Hematopoietic multipotent progenitor cell treated with erythropoietin and hydrocortisone succinate and interleukin-3 and kit ligand, for 8 days (in vitro differentiated cells): ENCODE measurements at regions not wholly inside any gene's neighbourhood (a gene's known extent, or its start where the extent isn't known, plus 50 kb on each side); places are given as distances from the start of the nearest gene placed in this dataset.

ENCODE experiments used
- DNase-seq: peaks from one replicate; pipeline ENCODE4 v3.0.0-alpha.2; 2015

DNA sequence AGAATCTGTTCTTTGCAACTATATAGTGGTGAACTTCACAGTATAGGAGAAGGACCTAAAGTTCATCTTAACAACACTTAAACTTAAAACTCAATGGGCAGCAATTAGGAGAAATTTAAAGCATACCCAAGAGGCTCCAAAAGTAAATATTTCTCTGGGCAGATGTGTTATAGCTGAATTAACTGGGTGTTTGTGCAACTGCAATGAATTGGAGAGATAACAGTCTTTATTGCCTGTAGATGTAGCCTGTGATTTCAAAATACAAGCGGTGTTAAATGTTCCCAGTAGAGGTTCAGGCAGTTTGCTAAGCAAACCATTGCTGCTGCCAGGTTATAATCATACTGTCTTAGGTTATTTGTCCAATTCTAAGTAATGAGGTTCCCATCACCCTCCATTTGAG lies 294.1 kb upstream of the MTNR1B start:
- DNase-seq = no peak

DNA sequence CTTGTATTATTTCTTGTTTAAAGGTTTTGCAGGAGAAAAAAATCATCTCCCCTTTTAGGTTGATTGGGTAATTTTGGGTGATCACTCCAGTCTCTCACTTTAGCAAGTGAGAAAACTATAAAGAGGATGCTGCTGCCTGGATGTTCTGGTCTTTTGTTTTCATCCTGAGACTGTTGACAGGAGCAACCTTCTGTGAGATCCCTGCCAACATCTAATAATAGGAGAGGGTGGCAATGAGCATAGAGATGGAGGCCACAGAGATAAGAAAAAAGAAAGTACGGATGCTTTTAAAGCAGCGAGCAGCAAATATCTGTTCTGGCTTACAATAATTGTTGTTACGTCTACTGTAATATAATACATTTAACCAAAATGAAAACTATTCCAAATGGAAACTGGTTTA lies 293.6 kb upstream of the MTNR1B start:
- no peak for DNase-seq

- no peak for DNase-seq
Observed at GRCh38 chr11:92678008-92678611, 291.3 kb upstream of the MTNR1B start.

DNA sequence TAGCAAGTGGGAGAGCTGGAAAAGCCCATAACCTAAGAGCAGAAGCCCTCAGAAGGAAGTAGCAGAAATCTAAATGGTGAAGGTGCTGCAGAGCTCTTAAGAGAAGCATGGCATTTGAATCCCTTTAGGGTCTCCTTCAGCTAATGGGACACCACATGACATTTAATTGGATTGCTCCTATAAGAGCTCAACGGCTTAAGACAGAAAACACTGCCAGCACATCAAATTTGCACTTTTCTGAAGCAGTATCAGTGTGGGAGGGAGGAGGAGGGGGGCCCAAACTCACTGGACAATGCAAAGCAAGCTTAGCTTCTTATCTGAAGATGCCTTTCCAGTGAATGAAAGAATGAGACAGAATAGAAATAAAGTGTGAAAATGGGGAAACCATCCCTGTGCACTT lies 287.9 kb upstream of the MTNR1B start:
- no peak for DNase-seq

GRCh38 chr11:92682136-92682535 lies 287.3 kb upstream of the MTNR1B start:
- DNase-seq = no peak

DNA sequence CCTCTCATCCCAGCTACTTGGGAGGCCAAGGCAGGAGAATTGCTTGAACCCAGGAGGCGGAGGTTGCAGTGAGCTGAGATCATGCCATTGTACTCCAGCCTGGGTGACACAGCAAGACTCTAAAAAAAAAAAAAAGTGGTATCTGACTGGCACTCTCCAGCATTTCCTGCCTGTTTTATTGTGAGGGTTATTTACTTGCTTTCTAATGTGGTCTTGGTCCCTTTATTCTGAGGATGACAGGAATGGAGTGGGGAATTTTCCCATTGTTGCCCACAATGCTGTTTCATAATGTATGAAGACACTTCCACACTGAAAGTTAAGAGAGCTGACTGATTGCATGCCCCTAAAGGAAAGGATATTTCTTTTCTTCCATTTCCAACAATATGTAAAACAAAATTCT lies 286.5 kb upstream of the MTNR1B start:
- DNase-seq = no peak

- no peak for DNase-seq
Observed at GRCh38 chr11:92685049-92685448, 284.4 kb upstream of the MTNR1B start.

GRCh38 chr11:92687724-92688123 lies 281.7 kb upstream of the MTNR1B start:
- DNase-seq = no peak

DNA sequence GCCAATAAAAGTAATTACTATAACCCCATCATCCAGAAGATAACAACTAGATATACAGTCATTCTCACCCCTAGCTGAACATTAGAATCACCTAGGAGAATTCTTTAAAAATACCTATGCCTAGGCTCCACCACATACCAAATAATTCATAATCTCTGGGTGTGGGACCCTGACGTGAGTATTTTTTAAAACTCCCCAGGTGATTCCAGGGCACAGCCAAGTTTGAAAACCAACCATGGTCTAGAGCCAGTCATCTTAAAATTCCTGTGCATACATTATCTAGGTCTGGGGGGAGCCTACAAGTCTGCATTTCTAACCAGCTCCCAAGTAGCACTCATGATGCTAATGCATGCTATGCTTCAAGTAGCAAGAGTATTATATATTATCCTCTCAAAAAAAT lies 281.0 kb upstream of the MTNR1B start:
- no peak for DNase-seq

DNA sequence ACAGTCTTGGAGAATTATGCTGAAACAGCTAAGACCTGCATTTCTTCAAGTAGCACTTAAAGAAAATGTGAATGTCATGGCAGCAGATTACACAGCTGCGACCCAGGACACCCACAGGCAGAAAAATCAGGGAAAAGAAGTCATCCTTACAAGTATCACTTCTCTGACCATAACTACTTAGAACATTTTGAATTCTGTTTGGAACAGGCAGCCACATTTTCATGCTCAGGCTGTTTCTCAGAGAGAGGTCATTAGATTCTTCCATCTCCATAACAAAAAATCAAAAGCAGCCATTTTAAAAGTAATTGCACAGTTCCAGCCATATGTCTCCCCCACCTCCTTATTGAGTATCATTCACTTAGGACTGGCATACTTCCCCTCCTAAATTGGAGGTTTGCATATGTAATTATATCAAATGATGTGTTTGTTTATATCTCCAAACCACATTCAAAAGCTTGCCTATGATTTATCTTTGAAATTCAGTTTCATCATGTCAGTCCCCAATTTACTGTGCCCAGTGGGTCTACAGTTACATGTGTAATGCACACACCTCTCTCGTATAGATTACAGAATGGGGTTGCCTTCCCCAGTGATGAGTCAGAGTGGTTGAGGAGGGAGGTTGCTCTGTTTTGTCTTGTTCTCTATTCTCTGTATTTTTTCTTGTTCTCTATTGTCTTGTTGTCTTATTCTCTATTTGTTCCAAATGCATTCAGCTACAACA lies 276.5 kb upstream of the MTNR1B start:
- DNase-seq = no peak

DNA sequence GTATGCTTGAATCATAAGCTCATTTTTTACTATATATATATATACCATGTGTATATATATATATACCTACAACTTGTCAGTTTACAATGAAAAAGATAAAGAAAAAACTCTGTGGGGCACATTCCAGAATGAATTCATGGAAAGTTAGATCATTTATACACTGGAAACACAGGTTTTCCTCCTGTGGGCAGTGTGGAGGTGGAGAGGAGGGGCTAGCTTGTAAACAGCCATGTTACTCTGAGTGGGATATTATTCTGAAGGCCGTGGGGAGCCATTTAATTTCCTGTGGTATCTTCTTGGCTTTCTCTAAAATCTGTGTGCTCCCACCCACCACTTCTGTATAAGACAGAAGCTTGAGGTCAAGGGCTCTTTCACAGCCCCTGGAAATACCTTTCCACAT lies 273.4 kb upstream of the MTNR1B start:
- DNase-seq = no peak

DNA sequence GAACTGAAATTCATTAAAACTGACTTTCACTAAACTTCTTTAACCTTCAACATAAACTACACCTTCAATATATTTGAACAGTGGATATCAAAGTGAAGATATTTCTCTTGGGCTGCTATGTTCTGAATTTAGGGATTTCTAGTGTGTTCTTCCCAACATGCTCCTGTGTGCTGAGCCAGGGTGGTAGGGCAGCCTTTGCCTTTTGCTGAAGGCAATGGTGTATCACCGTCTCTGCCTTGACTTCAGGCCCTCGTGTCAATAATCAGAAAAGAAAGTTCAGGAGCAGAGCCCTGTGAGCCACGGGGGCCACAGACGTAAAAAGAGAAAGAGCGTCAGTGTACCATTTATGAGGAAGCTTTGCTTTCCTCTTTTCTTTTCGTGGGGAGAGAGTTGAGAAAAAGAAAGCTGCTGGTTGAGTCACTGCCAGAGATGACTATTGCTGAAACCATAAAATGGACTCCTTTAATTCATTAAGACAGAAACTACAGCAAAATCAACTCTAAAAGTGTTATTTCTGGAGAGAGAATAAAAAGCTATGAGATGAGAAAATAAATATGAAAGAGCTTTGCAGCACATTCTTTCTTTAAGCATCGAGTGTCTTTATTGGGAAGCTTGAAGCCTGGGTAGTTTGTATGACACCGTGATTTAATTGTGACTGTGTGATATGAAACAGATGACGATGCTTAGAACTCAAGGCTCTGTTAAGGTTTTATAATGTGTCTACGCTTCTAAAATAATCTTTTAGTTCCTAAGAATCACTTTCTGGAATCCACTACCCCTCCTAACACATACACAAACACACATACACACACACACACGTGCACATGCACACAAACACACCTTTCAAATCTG lies 271.8 kb upstream of the MTNR1B start:
- DNase-seq = no peak

- no peak for DNase-seq
Observed at GRCh38 chr11:92698742-92699141, 270.7 kb upstream of the MTNR1B start.

DNA sequence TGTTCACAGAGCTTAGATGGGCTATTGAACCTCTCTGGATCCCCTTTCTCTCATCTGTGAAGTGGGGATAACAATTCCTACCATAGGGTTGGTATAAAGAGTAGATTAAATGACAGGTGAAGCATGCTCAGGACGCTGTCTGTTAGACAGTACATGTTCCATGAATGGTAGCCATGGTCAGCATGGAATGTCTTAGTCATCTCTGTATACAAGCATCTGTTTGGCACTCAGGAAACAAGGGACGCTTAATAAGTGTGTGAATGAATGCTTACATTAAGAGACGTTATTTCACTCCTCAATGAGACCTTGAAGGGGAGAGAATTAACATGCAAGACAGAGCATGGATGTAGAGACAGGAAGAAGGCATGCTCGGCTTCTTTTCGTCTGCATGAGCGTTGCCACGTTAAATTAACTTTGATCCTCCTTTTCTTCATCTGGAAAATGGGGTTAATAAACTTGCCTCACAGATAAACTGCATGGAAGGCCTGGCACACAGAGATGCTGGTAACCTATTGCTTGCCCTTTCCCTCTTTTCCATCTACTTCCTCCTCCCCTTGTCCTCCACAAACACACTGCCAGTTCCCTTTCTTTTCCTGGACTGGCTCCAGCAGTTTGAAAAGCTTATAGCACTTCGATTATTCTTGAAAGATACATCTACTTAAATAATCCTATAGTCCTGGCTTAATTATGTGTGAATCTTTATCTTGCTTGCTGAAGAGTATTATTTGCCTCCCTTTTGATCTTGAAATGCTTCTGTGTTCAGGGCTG lies 267.2 kb upstream of the MTNR1B start:
- no peak for DNase-seq

DNA sequence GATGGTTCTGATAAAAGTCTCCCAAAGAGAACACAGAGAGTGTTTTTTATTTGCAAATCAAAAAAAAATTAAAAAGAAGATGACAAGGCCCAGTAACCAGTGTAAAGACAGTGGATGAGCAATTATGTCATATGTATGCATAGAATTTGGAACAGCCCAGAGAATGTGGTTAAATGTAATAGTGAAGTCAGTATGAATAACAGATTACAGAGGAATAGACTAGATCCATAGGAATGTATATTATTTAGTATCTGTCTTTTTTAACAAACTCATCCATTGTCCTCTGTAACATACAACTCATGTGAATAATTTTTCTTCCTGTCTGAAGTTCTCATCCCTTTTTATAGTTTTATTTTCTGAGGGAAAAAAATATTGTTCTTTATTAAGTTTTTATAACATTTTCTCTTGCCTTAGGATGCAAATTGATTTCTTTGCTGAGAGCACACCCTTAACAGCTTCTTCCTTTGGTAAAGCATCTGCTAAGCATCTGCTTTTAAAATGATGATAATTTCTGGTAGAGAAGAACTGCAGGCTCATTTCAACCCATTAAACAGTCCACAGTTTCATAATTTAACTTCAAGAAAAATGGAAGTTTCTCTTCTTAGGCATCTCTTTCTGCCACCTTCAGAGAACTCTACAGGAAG lies 266.5 kb upstream of the MTNR1B start:
- DNase-seq = no peak

DNA sequence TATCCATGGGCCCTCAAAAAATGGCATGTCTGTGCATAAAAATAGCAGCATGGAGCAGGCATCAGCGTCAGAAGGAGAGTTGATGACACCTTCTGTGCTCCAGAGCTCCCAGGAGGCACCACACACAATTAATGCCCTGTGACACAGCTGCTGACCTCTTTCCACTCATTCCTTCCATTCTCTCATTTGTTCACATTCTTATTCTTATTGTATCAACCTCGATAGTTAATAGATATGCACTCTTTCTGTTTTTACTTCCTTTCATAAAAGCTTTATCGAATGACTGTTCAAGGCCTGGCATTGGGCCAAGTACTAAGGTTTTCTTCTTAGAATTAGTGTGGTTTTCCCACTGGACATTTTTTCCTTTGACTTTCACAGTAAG lies 266.0 kb upstream of the MTNR1B start:
- DNase-seq = no peak

DNA sequence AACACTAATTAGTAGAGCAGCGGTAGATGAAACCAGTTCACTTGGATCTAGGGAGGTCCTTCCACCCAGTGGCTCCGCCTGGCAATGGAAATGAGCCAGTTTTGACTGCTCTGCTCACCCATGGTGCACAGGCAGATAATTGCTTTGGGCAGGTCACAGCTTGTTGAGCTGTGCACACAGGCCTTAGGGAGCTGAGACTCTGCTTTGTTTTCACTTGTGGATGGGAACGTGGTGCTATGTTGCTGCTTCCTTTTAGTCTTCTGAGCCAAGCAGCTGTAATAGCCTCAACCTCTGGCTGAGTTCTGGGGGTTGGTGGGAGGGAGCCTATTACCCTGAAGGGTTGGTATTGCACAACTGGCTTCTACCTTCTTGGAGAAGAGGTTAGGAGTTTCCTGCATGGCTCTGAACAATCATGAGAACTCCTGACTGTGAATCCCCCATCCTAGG lies 262.3 kb upstream of the MTNR1B start:
- DNase-seq = no peak

- DNase-seq = no peak
Observed at GRCh38 chr11:92707665-92708064, 261.8 kb upstream of the MTNR1B start.

- DNase-seq = no peak
Observed at GRCh38 chr11:92709329-92709728, 260.1 kb upstream of the MTNR1B start.

DNA sequence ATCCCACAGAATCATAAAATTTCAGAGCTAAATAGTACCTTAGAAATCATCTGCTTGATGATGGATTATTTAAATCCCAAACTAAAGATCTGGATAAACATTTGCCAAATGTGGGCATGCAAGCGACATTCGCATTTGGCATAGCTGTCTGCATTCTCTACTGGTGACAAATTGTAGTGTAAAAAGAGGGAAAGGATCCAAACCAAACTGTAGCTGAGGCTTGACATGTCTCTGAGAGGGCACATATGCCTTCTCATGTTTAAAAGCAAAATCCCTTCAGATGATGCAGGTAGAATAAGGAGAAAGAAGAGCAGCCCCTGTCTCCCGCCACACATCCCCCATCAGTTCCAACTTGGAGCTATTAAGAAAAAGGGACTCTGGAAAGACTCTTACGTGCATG lies 257.5 kb upstream of the MTNR1B start:
- no peak for DNase-seq

DNA sequence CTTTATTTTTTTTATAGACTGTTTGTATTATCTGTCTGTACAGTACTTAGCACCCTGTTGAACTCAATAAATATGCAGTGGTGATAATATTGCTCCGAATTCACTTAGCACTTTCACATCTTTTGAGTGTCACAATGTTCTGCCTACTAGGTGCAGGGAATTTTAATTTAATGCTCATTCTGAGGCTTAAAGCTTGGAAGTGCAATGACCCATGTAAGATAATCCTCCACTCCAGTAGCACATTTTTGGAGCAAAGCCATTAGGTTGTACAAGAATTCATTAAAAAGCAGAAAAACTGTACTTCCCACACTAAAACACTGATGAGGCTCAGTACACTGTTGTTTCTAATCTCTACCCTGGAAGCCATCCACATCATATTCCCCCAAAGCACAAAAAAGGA lies 255.3 kb upstream of the MTNR1B start:
- no peak for DNase-seq

DNA sequence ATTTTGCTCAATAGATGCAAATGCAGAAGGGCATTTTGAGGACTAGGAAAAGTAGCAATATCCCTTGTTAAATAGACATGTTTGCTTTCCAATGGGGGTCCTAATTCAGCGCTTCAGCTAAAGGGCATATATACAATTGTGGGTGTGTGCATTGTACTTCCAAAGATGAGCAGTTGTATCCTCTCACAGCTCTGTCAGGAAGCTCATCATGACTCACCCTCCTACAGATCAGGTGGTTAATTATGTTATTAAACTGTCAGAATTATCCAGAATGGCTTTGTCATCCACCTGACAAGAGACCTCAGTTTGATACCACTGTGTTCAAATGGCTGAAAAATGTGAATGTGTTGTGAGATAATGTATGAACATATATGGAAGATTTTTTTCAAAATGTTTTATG lies 252.2 kb upstream of the MTNR1B start:
- DNase-seq = no peak

DNA sequence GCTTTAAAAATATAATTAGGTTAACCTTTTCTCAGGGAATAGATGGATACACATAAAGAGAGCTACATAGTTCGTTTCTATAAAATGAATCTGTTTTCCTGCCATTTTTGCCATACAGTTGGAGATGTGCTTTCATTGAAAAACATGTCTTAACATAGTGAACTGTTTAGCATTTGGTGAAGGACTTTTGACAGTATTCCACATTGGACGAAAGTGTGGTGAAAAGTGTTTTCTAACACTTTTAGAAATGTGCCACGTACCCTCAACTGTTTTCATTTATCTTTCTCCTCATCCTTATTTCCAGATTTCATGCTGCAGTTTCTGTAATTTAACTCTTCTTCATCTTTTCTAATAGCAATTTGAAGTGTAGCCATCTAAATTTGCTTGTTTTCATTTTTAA lies 249.1 kb upstream of the MTNR1B start:
- no peak for DNase-seq
